ENCODE measurements at regions not wholly inside any gene's neighbourhood (a gene's known extent, or its start where the extent isn't known, plus 50 kb on each side); places are given as distances from the start of the nearest gene placed in this dataset.

DNA sequence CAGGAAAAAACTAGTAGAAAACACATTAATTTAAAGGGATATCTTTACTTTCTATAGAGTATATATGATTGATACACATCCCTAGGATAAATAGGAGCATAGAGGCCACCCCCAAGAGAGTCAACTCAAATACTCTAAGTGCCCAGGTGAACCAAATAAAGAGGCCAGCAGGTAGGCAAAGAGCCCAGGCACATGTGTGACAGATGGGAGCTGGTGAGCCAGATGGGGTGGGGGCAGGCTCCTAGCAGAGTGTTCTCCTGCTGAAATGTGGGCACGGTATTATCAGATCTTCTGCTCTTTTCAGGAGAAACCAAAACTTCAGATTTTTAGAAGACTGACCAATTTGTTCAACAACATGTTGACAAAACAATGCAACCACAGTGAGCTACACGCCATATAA lies 333.4 kb upstream of the PKN2 start:
- Histone ChIP-seq H3K4me3 (no peak overlapping the region), H3K4me1 (no peaks in the 10 kb centered on the region), H3K9me3 (no peaks in the 10 kb centered on the region), H3K27me3 (no peaks in the 10 kb centered on the region), H3K27ac (no peak overlapping the region), H3K36me3 (no peaks in the 10 kb centered on the region)
- ATAC-seq: no peak
- intact Hi-C loops (cut with DNase I; ENCODE audit: low total_unique reads) (no loop called here), in situ Hi-C loops (cut with MboI; ENCODE audit: low sequenced_read_pairs in 4 of 4) (no loop called here)
- TF ChIP-seq, protein P1, sequence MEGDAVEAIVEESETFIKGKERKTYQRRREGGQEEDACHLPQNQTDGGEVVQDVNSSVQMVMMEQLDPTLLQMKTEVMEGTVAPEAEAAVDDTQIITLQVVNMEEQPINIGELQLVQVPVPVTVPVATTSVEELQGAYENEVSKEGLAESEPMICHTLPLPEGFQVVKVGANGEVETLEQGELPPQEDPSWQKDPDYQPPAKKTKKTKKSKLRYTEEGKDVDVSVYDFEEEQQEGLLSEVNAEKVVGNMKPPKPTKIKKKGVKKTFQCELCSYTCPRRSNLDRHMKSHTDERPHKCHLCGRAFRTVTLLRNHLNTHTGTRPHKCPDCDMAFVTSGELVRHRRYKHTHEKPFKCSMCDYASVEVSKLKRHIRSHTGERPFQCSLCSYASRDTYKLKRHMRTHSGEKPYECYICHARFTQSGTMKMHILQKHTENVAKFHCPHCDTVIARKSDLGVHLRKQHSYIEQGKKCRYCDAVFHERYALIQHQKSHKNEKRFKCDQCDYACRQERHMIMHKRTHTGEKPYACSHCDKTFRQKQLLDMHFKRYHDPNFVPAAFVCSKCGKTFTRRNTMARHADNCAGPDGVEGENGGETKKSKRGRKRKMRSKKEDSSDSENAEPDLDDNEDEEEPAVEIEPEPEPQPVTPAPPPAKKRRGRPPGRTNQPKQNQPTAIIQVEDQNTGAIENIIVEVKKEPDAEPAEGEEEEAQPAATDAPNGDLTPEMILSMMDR (IDR thresholded peaks at IDR 0.05 in 4 of 5, conservative IDR thresholded peaks at IDR 0.05 in 1 of 5): no peak
- DNase-seq: no peak

DNA sequence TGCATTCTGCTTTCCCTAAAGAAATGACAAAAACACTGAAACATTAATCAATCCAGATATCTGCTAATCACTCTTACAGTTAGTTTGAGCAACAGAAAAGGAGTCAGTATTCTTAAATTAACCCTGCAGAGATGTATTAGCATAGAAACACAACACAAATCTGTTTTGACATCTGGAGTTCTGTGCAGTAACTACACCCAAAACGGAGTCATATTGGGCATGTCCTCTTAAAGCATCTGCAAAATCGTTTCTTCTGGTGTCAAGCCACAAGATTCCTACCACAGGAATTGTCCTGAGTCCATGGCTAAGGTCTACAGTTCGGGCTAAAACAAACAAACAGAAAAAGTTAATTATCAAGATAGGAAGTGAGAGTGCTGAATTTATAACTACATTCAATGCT lies 332.1 kb upstream of the PKN2 start:
- no peak overlapping the region for H3K4me3 ChIP-seq
- intact Hi-C loops (cut with DNase I; ENCODE audit: low total_unique reads): no loop called here

DNA sequence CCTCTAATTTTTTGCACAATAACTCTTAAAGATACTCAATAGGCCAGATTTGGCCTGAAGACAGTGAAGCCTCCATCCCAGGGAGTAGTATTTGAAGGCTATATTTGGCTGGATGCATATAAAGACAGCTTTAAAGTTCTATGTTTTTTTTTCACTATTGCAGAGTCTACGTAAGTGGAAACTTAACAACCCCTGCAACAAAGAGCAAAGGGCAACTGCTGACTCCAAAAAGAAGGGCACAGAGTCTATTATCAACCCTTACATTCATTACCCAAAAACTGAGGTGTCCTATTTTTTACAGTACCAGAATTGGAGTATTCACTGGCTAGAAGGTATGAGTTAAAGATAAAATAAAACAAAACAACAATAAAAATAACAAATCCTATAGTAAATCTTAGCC lies 329.8 kb upstream of the PKN2 start:
- H3K4me1 ChIP-seq: no peaks in the 10 kb centered on the region
- in situ Hi-C loops (cut with MboI; ENCODE audit: low sequenced_read_pairs in 4 of 4) (no loop called here), intact Hi-C loops (cut with DNase I; ENCODE audit: low total_unique reads) (no loop called here)
- H3K27ac ChIP-seq: no peak overlapping the region
- H3K27me3 ChIP-seq: no peaks in the 10 kb centered on the region
- TF ChIP-seq, protein P1 (IDR thresholded peaks at IDR 0.05 in 4 of 5, conservative IDR thresholded peaks at IDR 0.05 in 1 of 5): no peak
- no peak for TF ChIP-seq POLR2A (IDR thresholded peaks at IDR 0.05)
- H3K9me3 ChIP-seq: no peaks in the 10 kb centered on the region
- DNase-seq (no peak), ATAC-seq (no peak)
- no peaks in the 10 kb centered on the region for H3K36me3 ChIP-seq
- H3K4me3 ChIP-seq: no peak overlapping the region

More for the DNA sequence above, 332.1 kb upstream of the PKN2 start:
- no peak for ATAC-seq
- Histone ChIP-seq H3K9me3 (no peaks in the 10 kb centered on the region), H3K36me3 (no peaks in the 10 kb centered on the region), H3K27ac (no peak overlapping the region), H3K4me1 (no peaks in the 10 kb centered on the region), H3K27me3 (no peaks in the 10 kb centered on the region)
- TF ChIP-seq, protein P1 (IDR thresholded peaks at IDR 0.05 in 4 of 5, conservative IDR thresholded peaks at IDR 0.05 in 1 of 5): no peak
- TF ChIP-seq POLR2A (IDR thresholded peaks at IDR 0.05): no peak
- in situ Hi-C loops (cut with MboI; ENCODE audit: low sequenced_read_pairs in 4 of 4): no loop called here
- no peak for DNase-seq

DNA sequence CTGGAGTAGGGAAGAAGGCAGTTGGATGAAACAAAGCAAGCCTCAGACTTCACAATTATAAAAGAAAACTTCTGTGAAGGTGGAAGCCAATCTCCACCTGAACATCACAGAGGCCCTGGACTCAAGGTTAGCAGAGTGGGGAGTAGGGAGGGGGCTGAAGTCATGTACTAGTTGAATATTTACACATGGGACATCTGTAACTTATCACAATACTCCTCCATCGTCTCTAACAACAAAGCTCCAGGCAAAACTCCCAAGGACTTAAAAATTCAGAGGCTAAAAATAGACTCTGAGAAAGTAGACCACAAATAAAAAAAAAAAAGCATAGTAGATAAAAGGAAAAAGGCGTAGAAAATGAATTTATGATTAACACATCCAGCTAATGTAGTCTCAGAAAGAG lies 326.3 kb upstream of the PKN2 start:
- no peaks in the 10 kb centered on the region for H3K36me3 ChIP-seq
- in situ Hi-C loops (cut with MboI; ENCODE audit: low sequenced_read_pairs in 4 of 4) (no loop called here), intact Hi-C loops (cut with DNase I; ENCODE audit: low total_unique reads) (no loop called here)
- H3K4me3 ChIP-seq: no peak overlapping the region
- H3K4me1 ChIP-seq: no peaks in the 10 kb centered on the region
- DNase-seq (no peak), ATAC-seq (no peak)
- H3K27me3 ChIP-seq: no peaks in the 10 kb centered on the region
- TF ChIP-seq POLR2A (IDR thresholded peaks at IDR 0.05): no peak
- TF ChIP-seq, protein P1 (IDR thresholded peaks at IDR 0.05 in 4 of 5, conservative IDR thresholded peaks at IDR 0.05 in 1 of 5): no peak
- no peaks in the 10 kb centered on the region for H3K9me3 ChIP-seq
- no peak overlapping the region for H3K27ac ChIP-seq

DNA sequence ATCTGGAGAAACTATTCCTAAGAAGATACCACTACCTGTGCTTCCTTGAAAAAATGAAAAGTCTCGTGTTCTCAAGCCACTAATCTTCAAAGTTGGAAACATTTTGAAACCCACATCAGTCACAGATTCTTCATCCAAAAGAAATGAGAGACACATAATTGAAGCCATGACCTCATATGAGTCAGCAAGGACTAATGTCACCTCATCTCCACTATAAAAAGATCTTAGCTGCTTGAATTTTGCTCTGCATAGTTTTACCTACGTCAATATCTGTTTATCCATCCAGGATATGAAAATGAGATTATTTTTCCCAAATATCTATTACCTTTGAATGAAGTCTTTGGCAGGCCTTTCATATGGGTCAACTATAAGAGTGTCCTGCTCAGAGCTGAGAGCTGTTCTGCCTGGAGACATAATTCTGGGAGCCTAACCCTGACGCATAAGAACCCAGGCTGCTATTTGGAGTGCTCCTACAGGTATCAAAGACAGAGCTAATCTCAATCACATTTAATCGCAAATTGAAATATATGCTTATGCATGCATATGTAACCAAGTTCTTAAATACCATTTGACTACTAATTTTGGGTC lies 312.5 kb upstream of the PKN2 start:
- no peak for TF ChIP-seq POLR2A (IDR thresholded peaks at IDR 0.05)
- TF ChIP-seq, protein P1 (IDR thresholded peaks at IDR 0.05 in 4 of 5, conservative IDR thresholded peaks at IDR 0.05 in 1 of 5): no peak
- H3K4me1 ChIP-seq: no peaks in the 10 kb centered on the region
- intact Hi-C loops (cut with DNase I; ENCODE audit: low total_unique reads): no loop called here
- no peak overlapping the region for H3K4me3 ChIP-seq
- H3K9me3 ChIP-seq: no peaks in the 10 kb centered on the region
- DNase-seq: no peak
- H3K27me3 ChIP-seq: no peaks in the 10 kb centered on the region
- in situ Hi-C loops (cut with MboI; ENCODE audit: low sequenced_read_pairs in 4 of 4): no loop called here
- H3K36me3 ChIP-seq: no peaks in the 10 kb centered on the region
- H3K27ac ChIP-seq: no peak overlapping the region
- no peak for ATAC-seq

Measured in gastrocnemius medialis (tissue), 4 donors.